HepG2 (cell line): ENCODE measurements at regions not wholly inside any gene's neighbourhood (a gene's known extent, or its start where the extent isn't known, plus 50 kb on each side); places are given as distances from the start of the nearest gene placed in this dataset.

ENCODE experiments used
- ATAC-seq: fragments of 200-7000 bp; cut with Tn5 transposase; 3 replicates; pipeline ENCODE4 v1.9.1; 2020; ENCODE audit warnings: mild to moderate bottlenecking, moderate library complexity
- BruUV-seq: library from RNA; stranded (reverse); fragments of 400-500 nt; replicated peaks from 2 replicates; lab custom pipeline; 2021; lab: Mats Ljungman, UMichigan
- CTCF ChIA-PET: fragments of 300-600 bp; formaldehyde crosslinking; extraction: SDS; loops from one replicate; lab custom pipeline; 2021; ENCODE audit warnings: low total read pairs, inconsistent platforms, low intra/inter-chr PET ratio; lab: Yijun Ruan, JAX
- POLR2A ChIA-PET: fragments of 350-600 bp; sonication (Branson Sonifier 250); formaldehyde crosslinking; loops from one replicate; lab custom pipeline; 2020; ENCODE audit warnings: antibody characterized with exemption, inconsistent platforms; lab: Yijun Ruan, JAX
- DNase-seq: peaks from one replicate; pipeline ENCODE4 v3.0.0-alpha.2; 2015; ENCODE audit warnings: low spot score
- FAIRE-seq: peaks from 3 replicates; lab custom pipeline; 2011; peaks lifted over from hg19 to GRCh38; lab: Jason Lieb, UNC
- H2AFZ ChIP-seq: one replicate; pipeline ENCODE4 v1.6.1; 2011; ENCODE audit warnings: low read length, inconsistent platforms
- H3K27ac ChIP-seq: fragments of 300-600 bp; 3 replicates; pipeline ENCODE4 v1.8.0; 2011; ENCODE audit warnings: mixed run types, mild to moderate bottlenecking, mixed read lengths, low read length, inconsistent platforms; ENCODE audit not compliant: insufficient read depth; ENCODE audit errors: extremely low read length
- H3K27me3 ChIP-seq, 2 experiments: fragments of 200-600 bp in 1 of 2; 2 replicates in 1 of 2; 3 replicates in 1 of 2; pipeline versions ENCODE4 v1.6.0 to v1.8.0; 2011; ENCODE audit warnings: low read length in 2 of 2, mild to moderate bottlenecking in 2 of 2, moderate library complexity in 2 of 2, inconsistent platforms in 1 of 2; ENCODE audit not compliant: insufficient read depth in 2 of 2, control insufficient read depth in 1 of 2
- H3K36me3 ChIP-seq, 2 experiments: fragments of 200-600 bp in 1 of 2; replicated peaks in 1 of 2; 2 replicates in 1 of 2; 3 replicates in 1 of 2; pipeline versions ENCODE4 v1.5.1 to v1.8.0; 2011; ENCODE audit warnings: low read length in 2 of 2, inconsistent platforms in 1 of 2; ENCODE audit not compliant: insufficient read depth in 2 of 2, control insufficient read depth in 1 of 2
- H3K4me1 ChIP-seq: 2 replicates; pipeline ENCODE4 v1.5.1; 2012; ENCODE audit warnings: low read length, inconsistent platforms; ENCODE audit not compliant: insufficient read depth
- H3K4me2 ChIP-seq: 2 replicates; pipeline ENCODE4 v1.6.0; 2011; ENCODE audit warnings: low read depth, low read length, inconsistent platforms
- H3K4me3 ChIP-seq, 3 experiments: fragments of 200-600 bp in 1 of 3; sonication (generic), shearing (Covaris generic) in 1 of 3; replicated peaks in 1 of 3; 2 replicates each; pipeline ENCODE4 v1.5.1; 2011 to 2016; ENCODE audit warnings: low read length in 3 of 3, inconsistent platforms in 2 of 3, low read depth in 2 of 3, mild to moderate bottlenecking in 2 of 3, control low read depth in 1 of 3, mixed read lengths in 1 of 3; ENCODE audit not compliant: insufficient read depth in 1 of 3
- H3K79me2 ChIP-seq: one replicate; pipeline ENCODE4 v1.6.1; 2011; ENCODE audit warnings: low read length, inconsistent platforms; ENCODE audit not compliant: insufficient read depth
- H3K9ac ChIP-seq: 2 replicates; pipeline ENCODE4 v1.6.0; 2011; ENCODE audit warnings: mild to moderate bottlenecking, low read depth, low read length, inconsistent platforms; ENCODE audit not compliant: insufficient read depth
- H3K9me3 ChIP-seq: 2 replicates; pipeline ENCODE4 v1.5.1; 2012; ENCODE audit warnings: mild to moderate bottlenecking, low read length
- H4K20me1 ChIP-seq: 2 replicates; pipeline ENCODE4 v1.6.0; 2011; ENCODE audit warnings: inconsistent platforms, mild to moderate bottlenecking, low read length, moderate library complexity; ENCODE audit not compliant: insufficient read depth
- FOXC1 ChIP-seq: sonication (generic); formaldehyde crosslinking; IDR thresholded peaks from 2 replicates; pipeline ENCODE4 v1.8.0; 2022; ENCODE audit warnings: mild to moderate bottlenecking, missing genetic modification reagents, borderline replicate concordance
- NR2C2 ChIP-seq: sonication (generic); formaldehyde crosslinking; IDR thresholded peaks from 2 replicates; pipeline ENCODE4 v1.4.0; 2020; ENCODE audit warnings: missing genetic modification reagents, mild to moderate bottlenecking, moderate library complexity, borderline replicate concordance
- POLR2A ChIP-seq, 2 experiments: IDR thresholded peaks; 2 replicates each; pipeline ENCODE4 v1.6.1; 2011; ENCODE audit warnings: low read depth in 2 of 2, low read length in 2 of 2, mild to moderate bottlenecking in 1 of 2, moderate library complexity in 1 of 2; ENCODE audit not compliant: insufficient read depth in 1 of 2
- RFX1 ChIP-seq: fragments of 450-650 bp; IDR thresholded peaks from 2 replicates; pipeline ENCODE4 v1.6.1; 2017
- SCMH1 ChIP-seq: sonication (generic); formaldehyde crosslinking; IDR thresholded peaks from 2 replicates; pipeline ENCODE4 v1.9.0; 2021; ENCODE audit warnings: missing genetic modification reagents, mild to moderate bottlenecking, borderline replicate concordance
- TP53 ChIP-seq: sonication (generic); formaldehyde crosslinking; conservative IDR thresholded peaks from 2 replicates; pipeline ENCODE4 v1.4.0; 2020; ENCODE audit warnings: missing genetic modification reagents
- ZBTB3 ChIP-seq: sonication (generic); formaldehyde crosslinking; IDR thresholded peaks from 2 replicates; pipeline ENCODE4 v1.4.0; 2020; ENCODE audit warnings: low read depth, mild to moderate bottlenecking, moderate library complexity, missing genetic modification reagents, borderline replicate concordance
- ZMYM4 ChIP-seq: sonication (generic); formaldehyde crosslinking; IDR thresholded peaks from 2 replicates; pipeline ENCODE4 v1.8.1; 2023; ENCODE audit warnings: mild to moderate bottlenecking, missing genetic modification reagents
- ZNF644 ChIP-seq: IDR thresholded peaks from 2 replicates; pipeline ENCODE4 v1.6.1; 2016; ENCODE audit warnings: low read depth
- ZNF674 ChIP-seq: sonication (generic); formaldehyde crosslinking; IDR thresholded peaks from 2 replicates; pipeline ENCODE4 v1.5.0; 2020; ENCODE audit warnings: low read depth, mild to moderate bottlenecking, missing genetic modification reagents
- ZNF850 ChIP-seq: sonication (generic); formaldehyde crosslinking; conservative IDR thresholded peaks from 2 replicates; pipeline ENCODE4 v1.9.0; 2021; ENCODE audit warnings: mild to moderate bottlenecking, missing genetic modification reagents
- WGBS: methylation state at CpG from one replicate; pipeline ENCODE4 v1.1.6; 2017; ENCODE audit warnings: low lambda C conversion rate; 5-methylcytosine and 5-hydroxymethylcytosine counted together
- in situ Hi-C: cut with HindIII; loops from 2 replicates; pipeline ENCODE4 v1.10.0; 2017; ENCODE audit warnings: low pct_unique_long_range_greater_than_20kb; ENCODE audit not compliant: extremely low pct_ligation_motif_present
- intact Hi-C: fragments of 100-400 bp; cut with micrococcal nuclease; formaldehyde crosslinking; loops from one replicate; pipeline ENCODE4 v1.10.0; 2022; ENCODE audit not compliant: unreplicated experiment
- TF ChIP-seq, protein P1 (sequence below): sonication (generic); formaldehyde crosslinking; IDR thresholded peaks from 2 replicates; pipeline ENCODE4 v1.9.0; 2022; ENCODE audit warnings: low read depth, missing genetic modification reagents

DNA sequence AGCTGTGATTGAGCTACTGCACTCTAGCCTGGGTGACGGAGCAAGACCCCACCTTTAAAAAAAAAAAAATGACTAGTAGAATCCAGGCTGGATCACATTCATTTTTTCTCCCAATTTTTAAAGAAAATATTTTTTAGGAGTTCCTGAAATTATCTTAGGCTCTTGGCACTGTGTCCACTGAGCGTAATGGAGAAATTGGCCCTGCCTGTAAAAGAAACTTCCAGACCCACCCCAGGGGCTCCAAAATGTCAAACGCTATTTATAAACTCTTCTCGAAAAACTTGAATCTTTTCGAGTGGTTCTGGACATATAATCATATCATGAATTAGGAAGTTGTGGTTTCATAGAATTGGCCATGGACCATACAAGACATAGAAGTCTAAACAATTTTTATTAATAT lies 300.2 kb upstream of the RGMA start:
- no peak for FAIRE-seq
- 64% methylated on average over 5 of the region's 5 CpGs for WGBS
- DNase-seq, result no peak
- ChIA-PET POLR2A (no interaction called here), CTCF (no interaction called here)
- TF ChIP-seq ZBTB3 (CRISPR knock-in tag), result no peak
- no peak for TF ChIP-seq ZNF674 (CRISPR knock-in tag)
- no peak for TF ChIP-seq FOXC1 (CRISPR knock-in tag)
- TF ChIP-seq ZNF644 (CRISPR knock-in tag), result no peak
- no peak for TF ChIP-seq ZMYM4
- TF ChIP-seq POLR2A (IDR thresholded peaks at IDR 0.05; ENCODE audit: insufficient read depth in 1 of 2, low read depth in 2 of 2, low read length in 2 of 2), result no peak
- TF ChIP-seq, protein P1, sequence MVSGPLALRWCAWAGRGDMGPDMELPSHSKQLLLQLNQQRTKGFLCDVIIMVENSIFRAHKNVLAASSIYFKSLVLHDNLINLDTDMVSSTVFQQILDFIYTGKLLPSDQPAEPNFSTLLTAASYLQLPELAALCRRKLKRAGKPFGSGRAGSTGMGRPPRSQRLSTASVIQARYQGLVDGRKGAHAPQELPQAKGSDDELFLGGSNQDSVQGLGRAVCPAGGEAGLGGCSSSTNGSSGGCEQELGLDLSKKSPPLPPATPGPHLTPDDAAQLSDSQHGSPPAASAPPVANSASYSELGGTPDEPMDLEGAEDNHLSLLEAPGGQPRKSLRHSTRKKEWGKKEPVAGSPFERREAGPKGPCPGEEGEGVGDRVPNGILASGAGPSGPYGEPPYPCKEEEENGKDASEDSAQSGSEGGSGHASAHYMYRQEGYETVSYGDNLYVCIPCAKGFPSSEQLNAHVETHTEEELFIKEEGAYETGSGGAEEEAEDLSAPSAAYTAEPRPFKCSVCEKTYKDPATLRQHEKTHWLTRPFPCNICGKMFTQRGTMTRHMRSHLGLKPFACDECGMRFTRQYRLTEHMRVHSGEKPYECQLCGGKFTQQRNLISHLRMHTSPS (CRISPR knock-in tag), result no peak
- no peak for TF ChIP-seq RFX1
- TF ChIP-seq SCMH1 (CRISPR knock-in tag), result no peak
- no peak for TF ChIP-seq ZNF850
- TF ChIP-seq NR2C2 (CRISPR knock-in tag), result no peak
- no peak for TF ChIP-seq TP53
- H4K20me1 ChIP-seq, result no peaks in the 10 kb centered on the region
- in situ Hi-C loops (no loop called here), intact Hi-C loops (no loop called here)
- no peak overlapping the region for H3K27ac ChIP-seq
- no peaks in the 10 kb centered on the region for H3K27me3 ChIP-seq
- ATAC-seq, result no peak
- H3K4me2 ChIP-seq, result no peak overlapping the region
- no peaks in the 10 kb centered on the region for H3K4me1 ChIP-seq
- H3K79me2 ChIP-seq, result no peaks in the 10 kb centered on the region
- no peak overlapping the region for H3K9ac ChIP-seq
- no peak overlapping the region for H3K4me3 ChIP-seq
- no peak overlapping the region for H2AFZ ChIP-seq
- no peaks in the 10 kb centered on the region for H3K36me3 ChIP-seq
- no TSS peak for BruUV-seq
- no peaks in the 10 kb centered on the region for H3K9me3 ChIP-seq
